ENCODE measurements at regions not wholly inside any gene's neighbourhood (a gene's known extent, or its start where the extent isn't known, plus 50 kb on each side); places are given as distances from the start of the nearest gene placed in this dataset.

- WGBS, 2 experiments (ENCODE audit: extremely low coverage in 1 of 2, insufficient coverage in 1 of 2, insufficient read length in 1 of 2, insufficient replicate concordance in 2 of 2, low coverage in 1 of 2, low lambda C conversion rate in 2 of 2, missing lambda C conversion rate in 1 of 2): 92% methylated on average over 2 of the region's 2 CpGs; no CpG with 5 or more reads in 1 of the 2 experiments
- POLR2A ChIA-PET (ENCODE audit: partially characterized antibody): no interaction called here
Observed at GRCh38 chr1:173332026-173332425, 124.9 kb upstream of the TNFSF4 start.

More at GRCh38 chr1:173332026-173332425, 124.9 kb upstream of the TNFSF4 start:
- H2AFZ ChIP-seq (ENCODE audit: low read length): no peak overlapping the region
- no peak overlapping the region for H3K4me3 ChIP-seq (ENCODE audit: extremely low read depth in 1 of 4, insufficient read depth in 2 of 4, low read depth in 3 of 4, low read length in 4 of 4)
- no peak overlapping the region for H2BK12ac ChIP-seq (ENCODE audit: low read depth, low read length)
- DNase-seq (ENCODE audit: low read depth in 1 of 2, low spot score in 2 of 2): no peak
- no peak overlapping the region for H2AK5ac ChIP-seq (ENCODE audit: low read depth, low read length)
- H3K23ac ChIP-seq (ENCODE audit: insufficient read length): no peak overlapping the region
- no peak overlapping the region for H4K5ac ChIP-seq (ENCODE audit: insufficient read length, low read depth, low read length)
- no peak overlapping the region for H2BK20ac ChIP-seq (ENCODE audit: low read length)
- no peak overlapping the region for H3K14ac ChIP-seq (ENCODE audit: insufficient read length)
- no peaks in the 10 kb centered on the region for H3K4me1 ChIP-seq (replicated peaks in 1 of 4; ENCODE audit: control insufficient read depth in 3 of 4, insufficient read depth in 4 of 4, low read length in 3 of 4)
- H3K9me3 ChIP-seq (ENCODE audit: insufficient read depth in 2 of 2, low read depth in 1 of 2, low read length in 1 of 2): no peaks in the 10 kb centered on the region
- H3K4ac ChIP-seq (replicated peaks; ENCODE audit: insufficient read length, low read depth, low read length): no peak overlapping the region
- H3K23me2 ChIP-seq (ENCODE audit: low read depth, low read length): no peaks in the 10 kb centered on the region
- H4K8ac ChIP-seq (ENCODE audit: extremely low read depth, insufficient read depth, low read length): no peak overlapping the region
- CTCF ChIA-PET (ENCODE audit: partially characterized antibody): no interaction called here
- H2BK5ac ChIP-seq (ENCODE audit: low read depth, low read length): no peak overlapping the region
- H3K27me3 ChIP-seq (replicated peaks in 1 of 4; ENCODE audit: control insufficient read depth in 3 of 4, extremely low read depth in 1 of 4, insufficient read depth in 3 of 4, low read length in 3 of 4): no peaks in the 10 kb centered on the region
- FAIRE-seq: no peak
- no peak overlapping the region for H2BK15ac ChIP-seq (ENCODE audit: low read length)
- H3K36me3 ChIP-seq (ENCODE audit: control insufficient read depth in 2 of 4, insufficient read depth in 4 of 4, low read length in 3 of 4): no peaks in the 10 kb centered on the region
- TF ChIP-seq SP1 (IDR thresholded peaks at IDR 0.05; ENCODE audit: low read depth, low read length) (no peak), RBBP5 (IDR thresholded peaks at IDR 0.05; ENCODE audit: borderline replicate concordance, low read depth, low read length) (no peak), JUND (IDR thresholded peaks at IDR 0.05; ENCODE audit: low read length) (no peak), GABPA (IDR thresholded peaks at IDR 0.05; ENCODE audit: borderline replicate concordance, insufficient read depth, low read length) (no peak), HDAC6 (IDR thresholded peaks at IDR 0.05; ENCODE audit: low read depth, low read length) (no peak), TCF12 (IDR thresholded peaks at IDR 0.05; ENCODE audit: low read depth, low read length) (no peak)
- no peak overlapping the region for H4K91ac ChIP-seq (replicated peaks; ENCODE audit: insufficient read length, low read length)
- H3K56ac ChIP-seq (replicated peaks; ENCODE audit: insufficient read length, low read depth, low read length): no peak overlapping the region
- H3K27ac ChIP-seq (ENCODE audit: low read depth, low read length): no peak overlapping the region
- no peak overlapping the region for H2BK120ac ChIP-seq (replicated peaks; ENCODE audit: low read depth, low read length)
- H3K4me2 ChIP-seq (ENCODE audit: insufficient read depth in 1 of 2, low read depth in 2 of 2, low read length in 2 of 2): no peak overlapping the region
- no peaks in the 10 kb centered on the region for H3K79me2 ChIP-seq (ENCODE audit: control insufficient read depth in 1 of 2, insufficient read depth in 2 of 2, low read length in 2 of 2)
- no peak overlapping the region for H3K9ac ChIP-seq (replicated peaks in 1 of 4; ENCODE audit: extremely low read depth in 1 of 4, low read depth in 3 of 4, low read length in 3 of 4)
- H3K79me1 ChIP-seq (ENCODE audit: low read depth, low read length): no peaks in the 10 kb centered on the region
- no peaks in the 10 kb centered on the region for H4K20me1 ChIP-seq (replicated peaks in 1 of 2; ENCODE audit: control insufficient read depth in 1 of 2, insufficient read depth in 2 of 2, low read length in 2 of 2)
- no peak overlapping the region for H3K18ac ChIP-seq (ENCODE audit: extremely low read depth, low read length)

Data from H1 (cell line).